ENCODE measurements at regions not wholly inside any gene's neighbourhood (a gene's known extent, or its start where the extent isn't known, plus 50 kb on each side); places are given as distances from the start of the nearest gene placed in this dataset.

- DNase-seq (ENCODE audit: low read depth) = no peak
- no peak for FAIRE-seq
These were observed 110.7 kb upstream of the ANO5 start for GRCh38 chr11:22082178-22082577.

GRCh38 chr11:22082788-22083187 is 110.1 kb upstream of the ANO5 start:
- Histone ChIP-seq H3K4me3 (ENCODE audit: low read depth, low read length) (no peak overlapping the region), H3K27me3 (ENCODE audit: control insufficient read depth, insufficient read depth, low read length) (no peaks in the 10 kb centered on the region), H3K36me3 (ENCODE audit: control insufficient read depth, insufficient read depth, low read length) (no peaks in the 10 kb centered on the region)
- DNase-seq (ENCODE audit: low read depth) = no peak
- no peak for FAIRE-seq
- TF ChIP-seq CTCF (IDR thresholded peaks at IDR 0.05; ENCODE audit: insufficient read depth, low read length, severe bottlenecking) = no peak

More at GRCh38 chr11:22082178-22082577, 110.7 kb upstream of the ANO5 start:
- Histone ChIP-seq H3K27me3 (ENCODE audit: control insufficient read depth, insufficient read depth, low read length) (no peaks in the 10 kb centered on the region), H3K4me3 (ENCODE audit: low read depth, low read length) (no peak overlapping the region), H3K36me3 (ENCODE audit: control insufficient read depth, insufficient read depth, low read length) (no peaks in the 10 kb centered on the region)
- TF ChIP-seq CTCF (IDR thresholded peaks at IDR 0.05; ENCODE audit: insufficient read depth, low read length, severe bottlenecking) = no peak

GRCh38 chr11:22084056-22084455 is 108.8 kb upstream of the ANO5 start:
- Histone ChIP-seq H3K27me3 (ENCODE audit: control insufficient read depth, insufficient read depth, low read length) (no peaks in the 10 kb centered on the region), H3K36me3 (ENCODE audit: control insufficient read depth, insufficient read depth, low read length) (no peaks in the 10 kb centered on the region), H3K4me3 (ENCODE audit: low read depth, low read length) (no peak overlapping the region)
- TF ChIP-seq CTCF (IDR thresholded peaks at IDR 0.05; ENCODE audit: insufficient read depth, low read length, severe bottlenecking) = no peak
- no peak for DNase-seq (ENCODE audit: low read depth)
- FAIRE-seq = no peak

GRCh38 chr11:22084564-22084963 is 108.3 kb upstream of the ANO5 start:
- FAIRE-seq = no peak
- TF ChIP-seq CTCF (IDR thresholded peaks at IDR 0.05; ENCODE audit: insufficient read depth, low read length, severe bottlenecking) = no peak
- H3K36me3 ChIP-seq (ENCODE audit: control insufficient read depth, insufficient read depth, low read length) = no peaks in the 10 kb centered on the region
- DNase-seq (ENCODE audit: low read depth) = no peak
- no peak overlapping the region for H3K4me3 ChIP-seq (ENCODE audit: low read depth, low read length)
- H3K27me3 ChIP-seq (ENCODE audit: control insufficient read depth, insufficient read depth, low read length) = no peaks in the 10 kb centered on the region

GRCh38 chr11:22089609-22090008 is 103.3 kb upstream of the ANO5 start:
- no peak for FAIRE-seq
- DNase-seq (ENCODE audit: low read depth) = no peak
- H3K4me3 ChIP-seq (ENCODE audit: low read depth, low read length) = no peak overlapping the region

More at GRCh38 chr11:22089609-22090008, 103.3 kb upstream of the ANO5 start:
- H3K36me3 ChIP-seq (ENCODE audit: control insufficient read depth, insufficient read depth, low read length) = no peaks in the 10 kb centered on the region
- no peaks in the 10 kb centered on the region for H3K27me3 ChIP-seq (ENCODE audit: control insufficient read depth, insufficient read depth, low read length)
- TF ChIP-seq CTCF (IDR thresholded peaks at IDR 0.05; ENCODE audit: insufficient read depth, low read length, severe bottlenecking) = no peak
